KMS-11 (cell line): ENCODE measurements at regions not wholly inside any gene's neighbourhood (a gene's known extent, or its start where the extent isn't known, plus 50 kb on each side); places are given as distances from the start of the nearest gene placed in this dataset.
"Not testable (repeated sequence)": the region's sequence is repeated elsewhere in the genome, so short reads cannot be mapped to it uniquely, and the experiment has no call there.

Source experiments
- H2AFZ ChIP-seq: fragments of 200-600 bp; sonication (generic); 2 replicates; pipeline ENCODE4 v1.6.1; 2016; ENCODE audit warnings: antibody characterized with exemption, mixed run types, low read depth
- H3K27ac ChIP-seq: fragments of 200-600 bp; sonication (generic); 2 replicates; pipeline ENCODE4 v1.6.1; 2016; ENCODE audit warnings: mild to moderate bottlenecking, mixed run types
- H3K27me3 ChIP-seq: fragments of 200-600 bp; sonication (generic); 2 replicates; pipeline ENCODE4 v1.6.1; 2017; ENCODE audit warnings: mild to moderate bottlenecking, low read depth, mixed run types, moderate library complexity; ENCODE audit not compliant: insufficient read depth
- H3K36me3 ChIP-seq: fragments of 200-600 bp; sonication (generic); 2 replicates; pipeline ENCODE4 v1.6.1; 2017; ENCODE audit warnings: mild to moderate bottlenecking, mixed run types; ENCODE audit not compliant: insufficient read depth
- H3K4me1 ChIP-seq: fragments of 200-600 bp; sonication (generic); 2 replicates; pipeline ENCODE4 v1.6.1; 2016; ENCODE audit warnings: mild to moderate bottlenecking, low read depth, mixed run types; ENCODE audit not compliant: poor library complexity, severe bottlenecking
- H3K4me2 ChIP-seq: fragments of 200-600 bp; sonication (generic); 2 replicates; pipeline ENCODE4 v1.7.0; 2016; ENCODE audit warnings: mild to moderate bottlenecking, mixed run types
- H3K4me3 ChIP-seq: fragments of 200-600 bp; sonication (generic); IDR thresholded peaks from 2 replicates; pipeline ENCODE4 v1.6.1; 2017; ENCODE audit warnings: low read depth, low read length, mixed read lengths; ENCODE audit not compliant: insufficient read depth
- H3K79me2 ChIP-seq: fragments of 200-600 bp; sonication (generic); 2 replicates; pipeline ENCODE4 v1.6.1; 2016; ENCODE audit warnings: low read depth, mixed run types; ENCODE audit not compliant: insufficient read depth
- H3K9ac ChIP-seq: fragments of 200-600 bp; sonication (generic); 2 replicates; pipeline ENCODE4 v1.6.1; 2016; ENCODE audit warnings: mild to moderate bottlenecking, mixed run types
- H4K20me1 ChIP-seq: fragments of 200-600 bp; sonication (generic); 2 replicates; pipeline ENCODE4 v1.6.1; 2016; ENCODE audit warnings: mild to moderate bottlenecking, mixed run types; ENCODE audit not compliant: insufficient read depth
- TF ChIP-seq, protein P1 (sequence below): fragments of 200-600 bp; sonication (generic); conservative IDR thresholded peaks from 2 replicates; pipeline ENCODE4 v1.6.1; 2017; ENCODE audit warnings: low read depth, mild to moderate bottlenecking, antibody characterized with exemption, low read length, moderate library complexity, mixed read lengths

DNA sequence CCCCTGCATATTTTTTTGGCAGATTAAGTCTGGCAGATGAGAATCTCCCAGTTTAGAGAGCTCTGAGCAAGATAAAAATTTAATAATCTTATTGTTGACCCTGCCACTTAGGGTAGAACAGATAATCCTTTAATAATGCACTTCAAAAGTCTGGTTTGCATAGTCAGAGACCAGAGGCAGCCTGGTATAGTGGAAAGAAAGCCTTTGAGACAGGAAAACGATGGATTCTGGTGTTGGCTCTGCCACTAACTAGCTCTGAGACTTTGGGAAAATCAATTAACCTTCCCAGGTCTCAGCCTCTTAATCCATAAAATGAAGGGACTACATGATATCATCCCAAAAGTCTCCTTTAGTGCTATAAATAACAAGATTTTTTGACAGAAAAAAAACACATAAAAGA lies 824.5 kb downstream of the STIM2 start:
- H3K9ac ChIP-seq = no peak overlapping the region
- TF ChIP-seq, protein P1, sequence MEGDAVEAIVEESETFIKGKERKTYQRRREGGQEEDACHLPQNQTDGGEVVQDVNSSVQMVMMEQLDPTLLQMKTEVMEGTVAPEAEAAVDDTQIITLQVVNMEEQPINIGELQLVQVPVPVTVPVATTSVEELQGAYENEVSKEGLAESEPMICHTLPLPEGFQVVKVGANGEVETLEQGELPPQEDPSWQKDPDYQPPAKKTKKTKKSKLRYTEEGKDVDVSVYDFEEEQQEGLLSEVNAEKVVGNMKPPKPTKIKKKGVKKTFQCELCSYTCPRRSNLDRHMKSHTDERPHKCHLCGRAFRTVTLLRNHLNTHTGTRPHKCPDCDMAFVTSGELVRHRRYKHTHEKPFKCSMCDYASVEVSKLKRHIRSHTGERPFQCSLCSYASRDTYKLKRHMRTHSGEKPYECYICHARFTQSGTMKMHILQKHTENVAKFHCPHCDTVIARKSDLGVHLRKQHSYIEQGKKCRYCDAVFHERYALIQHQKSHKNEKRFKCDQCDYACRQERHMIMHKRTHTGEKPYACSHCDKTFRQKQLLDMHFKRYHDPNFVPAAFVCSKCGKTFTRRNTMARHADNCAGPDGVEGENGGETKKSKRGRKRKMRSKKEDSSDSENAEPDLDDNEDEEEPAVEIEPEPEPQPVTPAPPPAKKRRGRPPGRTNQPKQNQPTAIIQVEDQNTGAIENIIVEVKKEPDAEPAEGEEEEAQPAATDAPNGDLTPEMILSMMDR = no peak
- no peak overlapping the region for H3K27ac ChIP-seq
- no peaks in the 10 kb centered on the region for H3K36me3 ChIP-seq
- H3K4me2 ChIP-seq = no peak overlapping the region
- no peaks in the 10 kb centered on the region for H3K4me1 ChIP-seq
- H4K20me1 ChIP-seq = no peaks in the 10 kb centered on the region
- H3K27me3 ChIP-seq = no peaks in the 10 kb centered on the region
- H3K79me2 ChIP-seq = no peaks in the 10 kb centered on the region
- H3K4me3 ChIP-seq = no peak overlapping the region
- no peak overlapping the region for H2AFZ ChIP-seq

DNA sequence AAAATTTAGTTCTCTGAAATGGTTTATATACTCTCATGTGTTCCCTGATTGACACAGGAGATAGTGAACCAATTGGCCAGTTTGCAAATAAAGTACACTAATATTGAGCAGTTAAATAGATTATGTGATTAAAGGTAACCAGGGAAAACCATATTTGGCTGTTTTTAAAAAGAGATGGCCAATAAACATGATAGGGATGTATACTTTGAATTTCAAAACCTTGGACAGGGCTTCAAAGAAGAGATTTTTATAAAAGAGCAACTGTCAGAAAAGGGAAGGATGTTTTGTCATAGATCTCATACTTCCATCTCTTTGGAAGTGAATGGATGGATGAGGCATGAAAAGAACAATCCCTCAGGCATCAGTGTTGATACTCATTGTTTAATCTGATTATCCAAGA lies 825.3 kb downstream of the STIM2 start:
- H3K79me2 ChIP-seq = no peaks in the 10 kb centered on the region
- H3K4me1 ChIP-seq = no peaks in the 10 kb centered on the region
- H2AFZ ChIP-seq = no peak overlapping the region
- H3K36me3 ChIP-seq = no peaks in the 10 kb centered on the region
- no peaks in the 10 kb centered on the region for H4K20me1 ChIP-seq
- no peak overlapping the region for H3K4me2 ChIP-seq
- no peak overlapping the region for H3K9ac ChIP-seq
- no peak overlapping the region for H3K27ac ChIP-seq
- TF ChIP-seq, protein P1 = no peak
- no peak overlapping the region for H3K4me3 ChIP-seq
- no peaks in the 10 kb centered on the region for H3K27me3 ChIP-seq

DNA sequence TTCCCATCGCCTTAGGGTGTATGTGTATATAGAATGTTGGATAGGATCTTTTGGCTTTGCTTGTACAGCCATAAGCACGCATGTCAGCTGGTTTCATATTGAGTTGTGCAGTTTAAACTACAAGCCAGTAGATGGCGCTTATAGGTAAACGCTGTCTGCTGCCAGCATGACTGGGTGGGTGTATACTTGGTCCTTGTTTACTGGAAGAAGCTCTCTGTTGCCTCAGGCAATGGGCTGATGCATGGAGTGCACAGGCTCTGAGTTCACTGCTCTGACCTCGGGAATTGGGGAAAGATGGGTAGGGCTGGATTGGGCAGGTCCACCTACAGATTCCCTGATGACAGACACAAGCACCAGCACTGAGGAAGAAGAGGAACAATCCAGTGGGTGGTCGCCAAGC lies 831.5 kb downstream of the STIM2 start:
- Histone ChIP-seq H3K36me3 (no peaks in the 10 kb centered on the region), H3K4me1 (no peaks in the 10 kb centered on the region), H3K27me3 (no peaks in the 10 kb centered on the region), H3K79me2 (no peaks in the 10 kb centered on the region), H4K20me1 (no peaks in the 10 kb centered on the region), H3K4me2 (no peak overlapping the region), H3K9ac (no peak overlapping the region), H2AFZ (no peak overlapping the region), H3K4me3 (no peak overlapping the region), H3K27ac (no peak overlapping the region)
- TF ChIP-seq, protein P1 = peak; percentile 39; the same call in 1 of the 2 replicates

DNA sequence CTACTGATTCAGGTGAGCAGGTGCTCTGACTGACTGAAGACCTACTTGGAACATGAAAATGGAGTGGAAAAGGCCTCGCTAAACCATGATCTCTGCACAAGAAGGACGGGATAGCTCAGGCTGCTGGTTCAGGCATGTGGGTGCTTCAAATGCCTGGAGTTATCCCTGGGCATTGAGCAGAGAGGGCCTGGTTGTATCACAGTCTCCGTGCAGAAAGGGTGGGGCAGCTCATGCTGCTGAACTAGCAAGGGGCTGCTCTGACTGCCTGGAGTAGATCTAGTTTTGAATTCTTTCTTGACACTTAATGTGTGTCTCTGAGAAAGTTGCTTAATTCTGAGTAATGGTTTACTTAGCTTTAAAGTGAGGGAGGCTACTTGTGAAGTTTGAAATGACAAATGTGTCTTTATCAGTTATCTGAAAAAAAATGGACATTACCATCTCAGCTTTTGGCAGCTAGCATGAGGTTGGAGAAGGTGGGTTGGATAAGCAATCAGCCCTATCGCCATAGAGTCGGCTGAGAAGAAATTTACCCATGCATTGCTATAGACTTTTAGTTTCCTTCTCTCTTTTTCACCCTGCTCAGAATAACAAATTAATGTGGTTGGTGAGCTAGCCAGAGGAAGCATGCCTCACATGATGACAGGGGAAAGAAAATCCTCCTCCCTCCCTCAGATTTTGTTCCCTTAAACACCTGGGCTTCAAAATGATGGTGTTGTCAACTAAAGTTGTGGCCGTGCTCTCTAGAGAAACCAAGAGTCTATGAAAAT lies 832.4 kb downstream of the STIM2 start:
- Histone ChIP-seq H3K36me3 (no peaks in the 10 kb centered on the region), H3K4me1 (no peaks in the 10 kb centered on the region), H3K27ac (no peak overlapping the region), H2AFZ (no peak overlapping the region), H3K27me3 (no peaks in the 10 kb centered on the region), H3K79me2 (no peaks in the 10 kb centered on the region), H3K4me2 (no peak overlapping the region), H4K20me1 (no peaks in the 10 kb centered on the region), H3K4me3 (no peak overlapping the region), H3K9ac (no peak overlapping the region)
- TF ChIP-seq, protein P1 = no peak

DNA sequence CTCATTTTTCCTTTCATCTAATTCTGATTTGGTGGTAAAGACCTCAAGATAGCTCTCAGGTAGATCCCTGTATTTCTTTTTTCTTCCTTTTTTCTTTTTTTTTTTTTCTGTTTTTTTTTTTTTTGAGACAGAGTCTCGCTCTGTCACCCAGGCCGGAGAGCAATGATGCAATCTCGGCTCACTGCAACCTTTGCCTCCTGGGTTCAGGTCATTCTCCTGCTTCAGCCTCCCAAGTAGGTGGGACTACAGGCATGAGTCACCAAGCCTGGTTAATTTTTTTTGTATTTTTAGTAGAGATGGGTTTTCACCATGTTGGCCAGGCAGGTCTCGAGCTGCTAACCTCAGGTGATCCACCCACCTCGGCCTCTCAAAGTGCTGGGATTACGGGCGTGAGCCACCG lies 835.6 kb downstream of the STIM2 start:
- not testable (repeated sequence) for H3K9ac ChIP-seq, H2AFZ ChIP-seq, H3K36me3 ChIP-seq, H4K20me1 ChIP-seq, H3K4me3 ChIP-seq, H3K79me2 ChIP-seq, H3K4me1 ChIP-seq, H3K4me2 ChIP-seq, H3K27me3 ChIP-seq, H3K27ac ChIP-seq
